HG03045 (cell line): ENCODE measurements at regions not wholly inside any gene's neighbourhood (a gene's known extent, or its start where the extent isn't known, plus 50 kb on each side); places are given as distances from the start of the nearest gene placed in this dataset.

Experiments
- ATAC-seq: cut with Tn5 transposase; IDR thresholded peaks from one replicate; pipeline ENCODE4 v1.9.1; 2021; ENCODE audit warnings: mild to moderate bottlenecking, moderate library complexity; ENCODE audit not compliant: unreplicated experiment

DNA sequence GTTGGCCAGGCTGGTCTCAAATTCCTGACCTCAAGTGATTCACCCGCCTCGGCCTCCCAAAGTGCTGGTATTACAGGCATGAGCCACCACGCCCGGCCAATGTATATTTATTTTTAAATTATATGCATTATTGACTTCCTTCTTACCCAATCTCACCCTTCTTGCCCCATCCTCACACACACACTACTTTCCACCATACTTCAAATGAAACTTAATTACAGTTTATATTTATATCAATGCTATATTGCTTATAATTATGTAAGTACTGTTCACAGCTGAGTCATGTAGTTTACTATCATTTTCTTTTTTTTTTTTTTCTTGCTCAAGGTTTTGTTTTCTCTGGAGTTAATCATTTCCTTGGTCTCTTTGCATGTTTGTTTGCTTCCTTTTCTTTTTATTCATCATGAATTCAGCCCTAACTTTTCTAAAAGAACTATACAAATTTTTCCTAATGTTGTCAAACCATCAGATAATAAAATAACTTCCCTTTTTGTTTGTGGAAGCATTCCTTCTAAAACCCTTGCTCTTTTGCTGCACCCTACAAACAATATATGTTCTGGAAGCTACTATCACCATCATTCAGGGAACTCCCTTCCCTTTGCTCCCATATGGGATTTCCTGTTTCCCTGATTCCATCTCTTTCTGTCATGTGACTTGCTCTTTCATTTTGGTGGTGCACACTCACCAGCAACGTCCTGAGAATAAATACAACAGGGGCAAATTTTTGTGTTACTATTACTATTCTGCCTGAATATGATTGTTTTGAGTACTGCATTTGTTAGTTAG is 201.7 kb upstream of the SASH1 start:
- no peak for ATAC-seq

DNA sequence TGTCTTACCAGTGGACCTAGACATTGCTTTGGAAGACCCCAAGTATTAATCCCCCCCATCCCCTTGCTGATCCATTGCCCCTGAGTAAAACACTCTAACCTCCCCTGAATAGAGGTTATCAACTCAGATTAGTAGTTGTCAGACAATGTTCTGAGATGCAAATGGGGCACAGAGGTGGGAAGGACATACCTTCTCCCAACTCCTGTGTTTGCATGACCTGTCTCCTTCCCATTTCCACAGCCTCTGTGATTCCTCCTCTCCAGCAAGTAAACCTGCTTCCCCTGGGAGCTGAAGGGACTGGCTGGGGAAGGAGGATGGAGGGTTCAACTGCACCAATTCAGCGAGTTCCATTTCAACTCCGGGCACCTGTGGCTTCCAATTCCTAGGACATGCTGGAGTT is 199.8 kb upstream of the SASH1 start:
- no peak for ATAC-seq

DNA sequence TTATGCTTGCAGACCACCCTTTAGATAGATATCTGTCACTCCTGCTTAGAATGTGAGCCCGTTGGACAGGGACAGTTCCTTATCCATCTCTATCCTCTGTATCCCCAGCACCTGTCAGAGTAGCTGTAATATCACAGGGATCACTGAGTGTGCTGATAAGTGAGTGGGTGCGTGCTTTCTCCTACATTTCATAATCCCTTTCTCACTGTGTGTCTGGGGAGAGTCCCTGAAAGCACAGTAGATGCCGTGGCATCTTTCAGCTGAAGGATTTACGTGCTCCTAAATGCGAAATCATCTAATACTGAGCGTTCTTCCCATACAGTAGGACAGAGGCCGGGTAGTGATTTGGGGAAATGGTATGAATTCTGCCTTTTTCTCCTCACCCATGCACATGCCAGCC is 198.9 kb upstream of the SASH1 start:
- no peak for ATAC-seq

DNA sequence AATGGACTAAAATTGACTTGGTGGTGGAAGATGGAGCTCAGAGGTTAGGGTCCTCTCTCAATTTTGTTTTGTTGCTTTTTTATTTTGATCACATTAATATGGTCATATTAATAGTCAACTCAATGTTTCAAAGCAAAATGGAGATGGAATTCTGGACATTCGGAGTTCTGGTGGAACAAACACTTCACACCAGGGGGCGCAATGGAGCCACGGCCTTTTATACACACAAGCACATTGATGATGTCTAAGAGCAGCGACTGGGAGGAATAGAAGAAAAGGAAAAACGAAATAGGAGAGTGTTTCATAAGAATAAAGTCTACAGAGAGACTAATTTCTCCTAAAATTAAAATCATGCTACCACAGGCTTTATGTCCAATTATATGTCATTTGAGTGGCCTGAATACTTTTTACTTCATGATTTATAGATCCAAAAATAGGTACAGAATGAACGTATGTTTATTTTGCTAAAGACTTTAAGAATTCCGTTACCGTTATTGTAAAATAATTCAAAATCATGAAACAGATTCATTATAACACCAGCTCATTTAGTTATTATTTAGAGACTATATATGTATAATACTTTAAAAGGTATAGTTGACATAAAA is 197.6 kb upstream of the SASH1 start:
- ATAC-seq, result no peak

DNA sequence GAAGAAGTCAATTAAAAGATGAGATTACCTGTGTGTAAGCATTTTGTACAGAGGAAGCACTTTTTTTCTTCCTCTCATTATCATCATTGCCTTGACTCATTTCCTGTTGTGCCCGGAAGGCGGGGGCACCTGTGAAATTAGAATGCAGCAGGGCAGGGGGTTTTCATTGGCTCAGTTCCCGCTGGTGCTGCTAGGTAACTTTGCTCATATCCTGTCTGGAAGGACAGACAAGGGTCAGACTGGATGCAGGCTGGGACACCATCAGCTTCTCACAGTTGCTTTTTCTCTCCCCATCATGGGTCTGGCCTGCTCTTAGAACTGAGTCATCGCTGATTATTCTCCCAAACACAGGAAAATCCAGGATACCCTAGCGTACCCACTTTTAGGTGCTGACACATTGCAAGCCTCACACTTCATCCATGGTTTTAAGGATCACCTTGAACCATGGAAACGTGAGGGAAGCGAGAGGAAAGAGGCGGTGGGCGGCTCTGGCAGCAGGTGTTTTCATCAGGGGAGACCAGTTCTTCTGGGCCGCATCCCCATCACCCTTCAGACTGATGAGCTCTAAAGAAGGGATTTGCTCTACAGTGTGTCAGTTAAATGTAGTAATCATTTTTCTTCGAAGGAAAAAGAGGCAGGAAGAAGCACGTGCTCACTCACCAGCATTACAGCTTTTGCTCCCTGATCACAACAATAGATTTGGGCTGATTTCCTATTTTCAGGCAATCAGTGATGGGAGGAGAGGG is 195.7 kb upstream of the SASH1 start:
- ATAC-seq, result no peak

DNA sequence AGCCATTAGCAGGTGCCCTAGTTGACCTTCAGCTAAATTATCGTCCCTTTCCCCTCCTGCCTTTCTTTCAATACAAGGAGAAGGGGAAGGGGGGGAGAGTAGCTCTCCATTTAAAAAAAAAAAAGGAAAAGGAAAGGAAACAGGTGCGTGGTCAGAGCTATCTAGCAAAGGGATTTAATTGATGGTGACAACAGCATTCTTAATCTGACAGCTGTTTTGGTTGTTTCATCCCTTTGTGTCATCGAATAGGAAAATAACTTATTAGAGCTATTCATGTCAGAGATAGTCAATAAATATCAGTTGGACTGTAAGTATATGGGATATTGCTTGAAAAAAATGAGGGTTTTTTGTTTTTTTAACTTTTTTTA is 195.2 kb upstream of the SASH1 start:
- ATAC-seq, result no peak

DNA sequence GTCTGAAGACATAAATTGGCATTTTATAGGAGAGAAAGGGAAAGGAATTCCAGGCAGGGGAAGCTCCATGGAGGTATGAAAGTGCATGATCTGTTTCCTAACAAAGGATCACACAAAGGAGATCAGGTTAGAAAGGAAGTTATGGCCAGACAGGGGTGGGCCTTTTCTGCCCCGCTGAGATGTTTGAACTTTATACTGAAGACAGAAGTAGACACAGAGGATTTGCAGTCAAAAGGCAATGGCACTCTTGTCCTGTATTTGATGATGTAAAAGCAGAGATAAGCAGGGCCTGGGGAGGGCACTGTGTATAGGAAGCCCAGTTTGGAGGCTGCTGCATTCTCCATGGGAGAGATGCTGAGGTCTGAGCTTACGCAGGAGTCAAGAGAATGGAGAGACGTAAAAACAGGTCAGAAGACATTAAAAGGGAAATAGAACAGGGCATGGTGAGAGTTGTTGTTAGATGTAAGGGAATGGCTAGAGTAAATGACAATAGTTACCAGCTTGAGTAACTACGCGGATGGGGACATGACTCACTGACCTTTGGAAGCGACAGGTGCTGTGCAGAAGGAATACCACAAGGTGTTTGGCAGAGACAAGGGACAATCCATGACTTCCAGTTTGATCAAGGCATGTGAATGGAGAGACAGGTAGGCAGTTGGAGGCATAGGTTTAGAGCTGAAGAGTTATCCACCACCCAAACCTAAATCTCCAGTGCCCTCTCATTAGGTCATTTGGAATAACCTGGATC is 190.6 kb upstream of the SASH1 start:
- ATAC-seq, result no peak

DNA sequence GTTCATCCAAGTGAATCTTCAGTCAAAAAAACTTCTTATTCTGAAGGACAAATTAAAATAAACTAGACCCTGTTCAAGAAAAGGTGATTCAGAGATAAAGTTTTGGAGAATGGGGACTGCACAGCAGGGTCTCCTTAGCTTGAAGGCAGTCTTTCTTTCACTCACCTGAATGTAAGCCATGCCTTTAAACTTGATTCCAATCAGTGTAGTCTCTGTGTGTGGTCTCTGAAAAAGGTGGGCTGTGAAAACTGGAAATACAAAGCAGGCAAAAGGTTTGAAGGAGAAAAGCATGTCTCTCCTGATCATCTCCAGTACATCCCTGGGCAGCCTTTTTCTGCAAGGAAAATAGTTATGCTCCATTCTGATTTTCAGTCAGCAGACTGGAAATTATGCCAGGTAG is 188.0 kb upstream of the SASH1 start:
- no peak for ATAC-seq

DNA sequence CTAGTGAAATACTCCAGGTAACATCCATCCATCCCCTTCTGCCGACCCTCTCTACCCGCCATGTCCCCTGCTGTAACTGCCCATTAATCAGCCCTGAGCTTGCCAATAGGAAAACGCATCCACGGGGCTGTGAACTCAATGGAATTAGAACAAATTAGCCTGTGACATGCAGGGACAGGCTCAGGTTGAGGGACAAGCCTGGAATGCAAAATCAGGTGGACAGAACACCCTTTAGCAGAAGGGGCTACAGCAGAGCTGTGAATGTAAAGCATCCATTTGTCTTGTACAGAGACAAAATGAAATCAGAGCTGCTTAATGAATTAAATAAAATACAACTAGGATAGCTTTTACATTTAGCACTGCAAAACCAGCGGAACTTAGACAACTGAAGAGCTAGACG is 187.3 kb upstream of the SASH1 start:
- ATAC-seq, result no peak

DNA sequence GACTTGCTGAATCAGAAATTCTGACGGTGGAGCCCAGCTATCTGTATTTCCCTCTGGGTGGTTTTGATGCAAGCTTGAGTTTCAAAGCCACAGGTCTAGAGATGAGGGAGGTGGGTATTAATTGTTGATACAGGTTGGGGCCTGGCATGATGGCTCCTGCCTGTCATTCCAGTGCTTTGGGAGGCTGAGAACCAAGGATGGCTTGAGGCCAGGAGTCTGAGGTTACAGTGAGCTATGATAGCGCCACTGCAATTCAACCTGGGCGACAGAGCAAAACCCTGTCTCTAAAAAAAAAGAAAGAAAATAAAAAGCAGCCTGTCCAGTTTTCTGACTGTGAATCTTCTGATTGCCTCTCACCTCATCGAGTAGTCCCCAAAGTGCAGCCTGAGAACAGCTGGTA is 184.8 kb upstream of the SASH1 start:
- no peak for ATAC-seq

DNA sequence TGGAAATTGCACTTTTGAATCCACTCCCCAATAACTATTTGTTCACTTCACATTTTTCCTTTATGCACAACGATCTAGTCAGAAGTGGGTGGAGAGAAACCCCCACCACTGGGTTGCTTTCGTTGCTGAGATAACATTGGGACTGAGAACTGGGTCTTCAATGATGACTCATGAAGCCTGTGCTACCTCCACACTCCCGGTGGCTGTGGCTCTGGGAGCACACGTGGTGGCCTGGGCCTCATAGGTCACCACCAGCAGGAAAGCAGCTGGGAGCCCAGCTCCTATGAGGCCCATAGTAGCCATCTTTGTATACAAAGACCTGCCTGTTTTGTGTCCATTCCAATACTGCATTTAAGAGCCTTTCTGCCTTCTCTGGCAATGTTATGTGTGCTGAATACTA is 178.0 kb upstream of the SASH1 start:
- no peak for ATAC-seq

DNA sequence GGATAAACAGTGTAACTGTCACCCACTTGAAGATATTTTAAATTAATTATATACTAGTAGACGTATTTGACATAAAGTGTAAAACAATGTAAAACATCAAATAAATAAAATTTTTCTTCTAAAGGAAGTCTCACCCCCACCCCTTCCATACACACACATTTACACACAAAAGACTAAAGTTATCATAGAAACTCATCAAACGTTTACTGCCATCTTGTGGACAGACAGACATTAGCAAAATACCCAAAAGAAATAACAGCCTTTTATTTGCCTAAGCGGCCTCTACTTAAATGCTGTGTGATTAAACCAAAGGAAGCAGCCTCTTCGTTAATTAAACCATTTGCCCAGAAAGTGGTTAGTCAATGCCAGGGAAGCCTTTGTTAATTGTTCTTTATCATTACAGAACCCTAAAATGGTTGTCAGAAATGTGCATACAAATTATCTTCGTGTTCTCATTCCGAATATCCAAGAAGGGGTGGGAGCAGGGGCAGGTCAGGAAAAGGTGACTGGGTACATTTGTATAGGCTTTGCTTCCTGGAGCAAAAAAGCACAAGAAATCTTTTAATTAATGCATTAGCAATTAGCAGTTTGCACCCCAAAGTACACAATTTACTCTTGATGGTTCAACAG is 176.2 kb upstream of the SASH1 start:
- no peak for ATAC-seq

DNA sequence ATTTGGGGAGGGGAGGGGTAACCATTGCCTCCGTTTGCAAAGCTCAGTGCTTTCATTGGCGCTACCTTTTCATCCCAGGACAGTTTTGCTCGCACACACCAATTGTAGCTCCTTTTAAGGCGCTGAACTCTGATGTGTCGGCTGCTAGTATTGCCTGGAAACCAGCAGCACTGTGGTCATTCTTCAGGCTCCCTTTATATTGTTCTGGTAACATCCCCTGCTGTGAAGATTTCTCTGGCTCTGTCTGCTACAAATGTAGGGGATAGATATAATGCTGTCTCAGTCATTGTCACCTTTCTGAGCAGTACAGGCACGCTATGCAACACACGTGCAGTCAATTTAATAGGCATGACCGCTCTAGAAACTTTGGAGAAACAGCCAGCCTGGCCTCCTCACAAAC is 172.9 kb upstream of the SASH1 start:
- ATAC-seq, result no peak

DNA sequence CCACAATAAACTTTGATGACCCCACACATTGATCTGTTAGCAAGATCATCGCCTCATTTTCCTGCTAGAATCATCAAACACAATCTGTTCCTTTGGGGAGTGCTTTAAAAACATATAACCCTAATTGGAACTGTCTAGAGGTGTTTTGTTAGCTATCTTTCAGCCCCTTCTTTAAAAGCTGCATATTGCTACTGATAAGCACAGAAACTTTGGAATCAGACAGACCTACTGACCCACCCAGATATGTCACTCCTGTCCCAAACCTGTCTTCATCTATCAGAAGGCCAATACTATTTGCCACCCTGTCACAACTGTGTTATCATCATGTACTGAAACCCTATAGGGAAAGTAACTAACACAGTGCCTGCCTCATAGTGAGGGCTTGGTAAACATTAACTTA is 172.4 kb upstream of the SASH1 start:
- ATAC-seq, result no peak

DNA sequence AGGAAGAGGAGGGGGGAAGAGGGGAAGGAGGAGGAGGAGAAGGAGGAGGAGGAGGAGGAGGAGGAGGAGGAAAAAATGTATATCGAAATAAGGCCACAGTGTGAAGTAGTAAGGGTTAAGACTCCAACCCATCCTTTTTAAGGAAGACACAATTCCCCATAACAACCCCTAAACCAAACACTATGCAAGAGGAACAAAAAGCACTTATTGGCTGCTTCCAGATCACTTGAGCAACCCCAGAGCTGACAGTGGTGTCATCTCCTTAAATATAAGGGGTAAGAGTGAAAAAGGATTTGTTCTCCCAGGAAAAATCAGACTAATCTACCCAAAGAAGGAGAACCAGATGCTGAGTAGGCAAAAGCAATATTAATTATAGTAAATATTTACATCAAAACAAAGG is 169.1 kb upstream of the SASH1 start:
- no peak for ATAC-seq

DNA sequence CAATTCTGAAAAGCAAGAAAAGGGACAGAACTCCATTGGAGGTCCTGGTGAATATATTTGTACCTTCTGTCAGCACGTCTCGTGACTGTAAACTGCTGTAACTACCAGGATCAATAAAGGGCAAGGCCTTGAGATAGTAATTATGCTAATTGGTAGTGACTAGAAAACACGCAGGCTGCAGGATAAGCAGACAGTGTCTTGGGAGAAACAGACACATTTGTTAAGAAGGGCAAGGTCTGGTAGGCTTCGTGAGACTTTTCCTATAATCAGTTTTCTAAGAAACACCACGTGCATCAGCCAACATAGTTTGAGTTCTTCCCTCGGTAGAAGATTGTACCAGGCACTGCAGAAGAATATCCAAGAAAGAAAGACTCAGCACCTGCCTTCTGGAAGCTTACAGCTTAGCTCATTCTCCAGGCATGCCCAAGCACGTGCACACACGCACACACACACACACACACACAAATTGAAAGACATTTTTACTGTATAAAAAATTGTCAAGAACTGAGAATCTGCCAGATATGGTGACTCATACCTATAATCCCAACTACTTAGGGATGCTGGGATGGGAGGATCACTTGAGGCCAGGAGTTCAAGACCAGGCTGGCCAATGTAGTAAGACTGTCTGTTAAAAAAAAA is 167.0 kb upstream of the SASH1 start:
- ATAC-seq, result no peak

DNA sequence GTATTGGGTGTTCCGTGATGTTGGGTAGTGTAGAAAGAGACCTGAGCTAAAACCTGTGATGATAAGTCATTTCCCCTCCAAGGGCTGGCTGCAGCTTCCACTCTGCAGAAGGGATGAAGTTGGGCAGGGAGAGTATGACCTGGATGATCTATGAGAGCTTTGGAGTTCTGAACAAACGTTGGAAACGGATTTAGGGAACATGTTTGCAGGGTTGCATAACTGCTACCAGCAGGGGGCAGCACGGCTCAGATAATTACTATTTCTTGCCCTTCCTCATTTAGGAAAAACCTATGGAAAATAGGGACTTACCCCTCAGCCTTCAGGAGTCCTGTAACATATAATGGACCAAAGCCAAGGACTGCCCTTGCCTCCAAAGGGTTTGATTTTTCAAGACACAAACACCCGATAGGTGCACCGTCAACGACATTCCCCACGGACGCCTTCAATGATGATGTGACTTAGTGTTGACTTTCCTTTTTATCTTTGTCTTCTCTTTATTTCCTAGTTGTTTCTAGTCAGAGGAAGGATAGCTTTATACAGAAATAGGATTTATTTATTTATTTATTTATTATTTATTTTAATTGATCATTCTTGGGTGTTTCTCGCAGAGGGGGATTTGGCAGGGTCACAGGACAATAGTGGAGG is 164.9 kb upstream of the SASH1 start:
- ATAC-seq, result no peak

DNA sequence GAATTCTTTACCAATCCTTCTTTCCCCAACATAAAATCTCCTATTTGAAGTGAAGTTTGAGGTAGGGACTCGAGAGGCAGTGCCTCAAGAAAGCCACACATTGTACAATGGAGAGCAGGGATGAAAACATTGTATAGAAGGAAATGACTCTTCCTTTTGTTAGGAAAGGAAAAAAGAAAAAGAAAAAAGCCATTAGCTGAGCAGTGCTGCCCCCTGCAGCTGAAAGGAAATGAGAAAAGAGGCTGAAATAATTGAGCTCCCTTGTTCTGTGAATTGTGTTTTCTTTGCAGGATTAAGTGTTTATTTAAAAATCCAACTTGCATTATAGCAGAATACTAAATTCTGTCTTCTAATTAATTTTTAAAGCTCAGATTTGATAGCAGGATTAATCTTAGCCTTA is 162.9 kb upstream of the SASH1 start:
- no peak for ATAC-seq

DNA sequence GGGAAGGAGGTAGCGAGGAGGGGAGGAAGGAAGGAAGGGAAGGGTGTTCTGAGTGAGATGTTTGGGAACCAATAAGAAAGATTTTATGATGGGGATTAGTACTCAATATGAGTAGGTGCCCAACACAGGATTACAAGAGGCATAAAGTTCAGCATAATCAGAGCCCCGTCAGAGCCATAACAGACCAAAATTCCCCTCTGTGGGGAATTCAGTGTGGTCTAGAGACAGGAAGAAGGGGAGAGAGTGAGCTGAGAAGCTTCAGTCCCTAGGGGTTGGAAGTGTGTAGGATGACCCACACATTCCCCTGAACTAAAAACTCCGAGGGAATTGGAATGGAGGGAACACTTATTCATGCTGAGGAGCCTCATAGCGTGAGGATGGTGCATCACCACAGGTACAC is 160.3 kb upstream of the SASH1 start:
- ATAC-seq, result no peak

DNA sequence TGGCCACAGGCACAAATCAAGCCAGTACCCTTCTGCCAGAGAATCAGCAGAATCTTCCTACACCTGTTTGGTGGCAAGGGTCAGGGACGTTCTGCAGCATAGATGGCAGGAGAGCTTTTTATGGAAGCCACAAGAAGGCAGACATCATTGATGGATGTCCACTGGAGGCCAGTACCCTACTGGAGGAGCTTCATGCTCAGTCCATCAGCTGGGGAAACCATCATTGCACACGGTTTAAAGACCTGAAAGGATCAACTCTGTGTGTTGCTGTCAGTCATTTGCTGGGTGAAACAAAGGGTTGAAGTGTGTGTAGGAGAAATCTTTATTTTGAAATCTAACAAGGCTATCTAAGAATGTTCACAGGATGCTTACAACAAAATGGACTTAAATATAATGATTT is 158.9 kb upstream of the SASH1 start:
- ATAC-seq, result no peak
